Endodermal cell (in vitro differentiated cells): ENCODE measurements at regions not wholly inside any gene's neighbourhood (a gene's known extent, or its start where the extent isn't known, plus 50 kb on each side); places are given as distances from the start of the nearest gene placed in this dataset.
"Not testable (repeated sequence)": the region's sequence is repeated elsewhere in the genome, so short reads cannot be mapped to it uniquely, and the experiment has no call there.

Experiments used
- DNase-seq: peaks from one replicate; pipeline ENCODE4 v3.0.0-alpha.2; 2017
- H3K27ac ChIP-seq: 2 replicates; pipeline ENCODE4 v1.5.1; 2013; ENCODE audit warnings: mild to moderate bottlenecking, low read depth, low read length, moderate library complexity
- H3K27me3 ChIP-seq: 2 replicates; pipeline ENCODE4 v1.6.1; 2013; ENCODE audit warnings: mild to moderate bottlenecking, low read length, moderate library complexity; ENCODE audit not compliant: insufficient read depth, control insufficient read depth, poor library complexity, severe bottlenecking
- H3K36me3 ChIP-seq: 2 replicates; pipeline ENCODE4 v1.7.0; 2013; ENCODE audit warnings: mild to moderate bottlenecking, low read length, moderate library complexity; ENCODE audit not compliant: control insufficient read depth, insufficient read depth
- H3K4me1 ChIP-seq: one replicate; pipeline ENCODE4 v1.7.0; 2013; ENCODE audit warnings: low read length; ENCODE audit not compliant: control insufficient read depth, insufficient read depth
- H3K4me3 ChIP-seq: 2 replicates; pipeline ENCODE4 v1.5.1; 2013; ENCODE audit warnings: mild to moderate bottlenecking, low read length, moderate library complexity
- H3K9ac ChIP-seq: 2 replicates; pipeline ENCODE4 v1.6.1; 2013; ENCODE audit warnings: mild to moderate bottlenecking, low read length, moderate library complexity; ENCODE audit not compliant: poor library complexity, severe bottlenecking; ENCODE audit errors: extremely low read depth
- H3K9me3 ChIP-seq: 2 replicates; pipeline ENCODE4 v1.6.1; 2013; ENCODE audit warnings: mild to moderate bottlenecking, low read length, moderate library complexity; ENCODE audit not compliant: control insufficient read depth
- H3K27ac Mint-ChIP-seq: 2 replicates; pipeline ENCODE4 v1.8.0; 2020; ENCODE audit warnings: mixed read lengths
- H3K27me3 Mint-ChIP-seq: 2 replicates; pipeline ENCODE4 v1.8.0; 2021; ENCODE audit warnings: mild to moderate bottlenecking, mixed read lengths; ENCODE audit not compliant: insufficient read depth
- H3K36me3 Mint-ChIP-seq: 2 replicates; pipeline ENCODE4 v1.8.0; 2020; ENCODE audit warnings: low read depth, mixed read lengths
- H3K4me1 Mint-ChIP-seq: 2 replicates; pipeline ENCODE4 v1.8.0; 2020; ENCODE audit warnings: mixed read lengths
- H3K4me3 Mint-ChIP-seq: 2 replicates; pipeline ENCODE4 v1.8.0; 2020; ENCODE audit warnings: mild to moderate bottlenecking, moderate library complexity, mixed read lengths
- H3K9me3 Mint-ChIP-seq: 2 replicates; pipeline ENCODE4 v1.8.0; 2020; ENCODE audit warnings: mild to moderate bottlenecking, mixed read lengths
- CTCF ChIP-seq: fragments of 200-600 bp; sonication (generic); conservative IDR thresholded peaks from 2 replicates; pipeline ENCODE4 v1.5.0; 2021; ENCODE audit warnings: antibody characterized with exemption, mild to moderate bottlenecking
- WGBS, 2 experiments: methylation state at CpG; one replicate each; pipeline versions ENCODE4 v1.1.5 to v1.1.7; 2013; ENCODE audit warnings: missing lambda C conversion rate in 2 of 2, mixed read lengths in 1 of 2; ENCODE audit not compliant: insufficient coverage in 1 of 2, insufficient read length in 1 of 2; 5-methylcytosine and 5-hydroxymethylcytosine counted together

- Mint-ChIP-seq H3K27ac (no peak overlapping the region), H3K27me3 (no peaks in the 10 kb centered on the region), H3K36me3 (no peaks in the 10 kb centered on the region), H3K9me3 (no peaks in the 10 kb centered on the region), H3K4me1 (peaks cover 2% of the 10 kb centered on the region), H3K4me3 (no peak overlapping the region)
- Histone ChIP-seq H3K27ac (no peak overlapping the region), H3K4me3 (no peak overlapping the region), H3K9me3 (no peaks in the 10 kb centered on the region), H3K36me3 (no peaks in the 10 kb centered on the region), H3K27me3 (no peaks in the 10 kb centered on the region), H3K4me1 (no peaks in the 10 kb centered on the region), H3K9ac (no peak overlapping the region)
- no peak for DNase-seq
- TF ChIP-seq CTCF: no peak
These were observed 650.5 kb upstream of the ZNF385D start for GRCh38 chr3:22401499-22401898.

- no peak for DNase-seq
- no peak for TF ChIP-seq CTCF
- H3K4me3 ChIP-seq: no peak overlapping the region
- no peak overlapping the region for H3K9ac ChIP-seq
- no peaks in the 10 kb centered on the region for H3K4me1 ChIP-seq
- H3K27ac ChIP-seq: no peak overlapping the region
- H3K27ac Mint-ChIP-seq: peak overlapping the region; percentile 10
- H3K36me3 ChIP-seq: no peaks in the 10 kb centered on the region
- peaks cover 2% of the 10 kb centered on the region for H3K36me3 Mint-ChIP-seq
- H3K9me3 Mint-ChIP-seq: peaks cover 17% of the 10 kb centered on the region
- no peaks in the 10 kb centered on the region for H3K4me1 Mint-ChIP-seq
- H3K27me3 ChIP-seq: no peaks in the 10 kb centered on the region
- peaks cover 6% of the 10 kb centered on the region for H3K9me3 ChIP-seq
- no peaks in the 10 kb centered on the region for H3K27me3 Mint-ChIP-seq
- H3K4me3 Mint-ChIP-seq: no peak overlapping the region
- WGBS, 2 experiments: 92 to 100% methylated on average over 1 to 3 of the region's 3 CpGs
These were observed 663.2 kb upstream of the ZNF385D start for GRCh38 chr3:22414239-22414638.

- WGBS, 2 experiments: 85% methylated on average over 19 of the region's 19 CpGs; no CpG with 5 or more reads in 1 of the 2 experiments
- not testable (repeated sequence) for H3K4me3 ChIP-seq, H3K36me3 ChIP-seq, H3K27me3 Mint-ChIP-seq, H3K36me3 Mint-ChIP-seq, H3K27me3 ChIP-seq, DNase-seq, H3K27ac Mint-ChIP-seq, H3K27ac ChIP-seq, H3K4me1 ChIP-seq, H3K4me3 Mint-ChIP-seq, H3K9ac ChIP-seq, H3K4me1 Mint-ChIP-seq, H3K9me3 ChIP-seq
- peaks cover 17% of the 10 kb centered on the region for H3K9me3 Mint-ChIP-seq
These were observed 665.9 kb upstream of the ZNF385D start for GRCh38 chr3:22416838-22417446.

GRCh38 chr3:22419261-22419660, 668.3 kb upstream of the ZNF385D start:
- H3K36me3 Mint-ChIP-seq: peaks cover 2% of the 10 kb centered on the region
- TF ChIP-seq CTCF: no peak

More at GRCh38 chr3:22419261-22419660, 668.3 kb upstream of the ZNF385D start:
- H3K27ac ChIP-seq: no peak overlapping the region
- no peaks in the 10 kb centered on the region for H3K4me1 Mint-ChIP-seq
- no peak overlapping the region for H3K9ac ChIP-seq
- peaks cover 6% of the 10 kb centered on the region for H3K9me3 ChIP-seq
- no peak overlapping the region for H3K27ac Mint-ChIP-seq
- no peaks in the 10 kb centered on the region for H3K36me3 ChIP-seq
- H3K4me3 Mint-ChIP-seq: no peak overlapping the region
- DNase-seq: no peak
- H3K4me1 ChIP-seq: no peaks in the 10 kb centered on the region
- no peaks in the 10 kb centered on the region for H3K27me3 ChIP-seq
- no peak overlapping the region for H3K4me3 ChIP-seq
- H3K9me3 Mint-ChIP-seq: peaks cover 17% of the 10 kb centered on the region
- no peaks in the 10 kb centered on the region for H3K27me3 Mint-ChIP-seq
